ENCODE measurements at regions not wholly inside any gene's neighbourhood (a gene's known extent, or its start where the extent isn't known, plus 50 kb on each side); places are given as distances from the start of the nearest gene placed in this dataset.

GRCh38 chr2:56540916-56541315 is 357.1 kb downstream of the CCDC85A start:
- no peaks in the 10 kb centered on the region for H3K27me3 ChIP-seq (ENCODE audit: control insufficient read depth in 1 of 2, insufficient read depth in 2 of 2, low read length in 2 of 2)
- no peaks in the 10 kb centered on the region for H3K36me3 ChIP-seq (ENCODE audit: control insufficient read depth in 2 of 2, insufficient read depth in 2 of 2, low read length in 2 of 2)
- H3K4me1 ChIP-seq (ENCODE audit: control insufficient read depth, insufficient read depth, low read length) = no peaks in the 10 kb centered on the region
- no peaks in the 10 kb centered on the region for H3K9me3 ChIP-seq (ENCODE audit: control insufficient read depth in 2 of 2, low read length in 2 of 2)
- H3K4me3 ChIP-seq (ENCODE audit: low read length in 2 of 2) = no peak overlapping the region
- H3K9ac ChIP-seq (ENCODE audit: low read length in 2 of 2) = no peak overlapping the region
- no peak overlapping the region for H3K27ac ChIP-seq (ENCODE audit: low read length)

DNA sequence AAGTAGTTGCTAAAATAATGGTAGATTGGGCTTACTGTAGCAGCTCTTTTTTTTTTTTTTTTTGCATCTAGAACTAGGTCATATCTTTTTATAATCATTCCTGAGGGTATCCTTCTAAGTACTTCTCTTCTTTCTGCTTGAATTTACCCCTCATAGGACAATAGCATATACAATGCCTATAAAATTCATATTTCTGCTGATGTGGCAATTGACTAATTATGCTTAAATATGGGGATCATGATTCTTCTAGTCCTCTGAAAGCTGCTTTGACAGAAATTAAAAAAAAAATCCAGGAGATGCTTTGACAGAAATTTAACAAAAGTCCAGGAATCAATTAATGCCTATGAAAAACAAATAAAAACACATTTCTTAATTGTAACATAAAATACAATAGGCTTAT is 358.4 kb downstream of the CCDC85A start:
- Histone ChIP-seq H3K4me3 (ENCODE audit: low read length in 2 of 2) (no peak overlapping the region), H3K27ac (ENCODE audit: low read length) (no peak overlapping the region), H3K9me3 (ENCODE audit: control insufficient read depth in 2 of 2, low read length in 2 of 2) (no peaks in the 10 kb centered on the region), H3K36me3 (ENCODE audit: control insufficient read depth in 2 of 2, insufficient read depth in 2 of 2, low read length in 2 of 2) (no peaks in the 10 kb centered on the region), H3K4me1 (ENCODE audit: control insufficient read depth, insufficient read depth, low read length) (no peaks in the 10 kb centered on the region), H3K9ac (ENCODE audit: low read length in 2 of 2) (no peak overlapping the region), H3K27me3 (ENCODE audit: control insufficient read depth in 1 of 2, insufficient read depth in 2 of 2, low read length in 2 of 2) (no peaks in the 10 kb centered on the region)

- no peaks in the 10 kb centered on the region for H3K27me3 ChIP-seq (ENCODE audit: control insufficient read depth in 1 of 2, insufficient read depth in 2 of 2, low read length in 2 of 2)
- H3K9ac ChIP-seq (ENCODE audit: low read length in 2 of 2) = no peak overlapping the region
- no peaks in the 10 kb centered on the region for H3K4me1 ChIP-seq (ENCODE audit: control insufficient read depth, insufficient read depth, low read length)
- H3K36me3 ChIP-seq (ENCODE audit: control insufficient read depth in 2 of 2, insufficient read depth in 2 of 2, low read length in 2 of 2) = no peaks in the 10 kb centered on the region
- no peak overlapping the region for H3K4me3 ChIP-seq (ENCODE audit: low read length in 2 of 2)
- no peak overlapping the region for H3K27ac ChIP-seq (ENCODE audit: low read length)
- no peaks in the 10 kb centered on the region for H3K9me3 ChIP-seq (ENCODE audit: control insufficient read depth in 2 of 2, low read length in 2 of 2)
These were observed 381.4 kb downstream of the CCDC85A start for GRCh38 chr2:56565143-56565542.

GRCh38 chr2:56571074-56571473 is 387.3 kb downstream of the CCDC85A start:
- Histone ChIP-seq H3K9me3 (ENCODE audit: control insufficient read depth in 2 of 2, low read length in 2 of 2) (no peaks in the 10 kb centered on the region), H3K27me3 (ENCODE audit: control insufficient read depth in 1 of 2, insufficient read depth in 2 of 2, low read length in 2 of 2) (no peaks in the 10 kb centered on the region), H3K36me3 (ENCODE audit: control insufficient read depth in 2 of 2, insufficient read depth in 2 of 2, low read length in 2 of 2) (no peaks in the 10 kb centered on the region), H3K27ac (ENCODE audit: low read length) (no peak overlapping the region), H3K4me1 (ENCODE audit: control insufficient read depth, insufficient read depth, low read length) (no peaks in the 10 kb centered on the region), H3K9ac (ENCODE audit: low read length in 2 of 2) (no peak overlapping the region), H3K4me3 (ENCODE audit: low read length in 2 of 2) (no peak overlapping the region)

- no peaks in the 10 kb centered on the region for H3K4me1 ChIP-seq (ENCODE audit: control insufficient read depth, insufficient read depth, low read length)
- no peak overlapping the region for H3K27ac ChIP-seq (ENCODE audit: low read length)
- H3K4me3 ChIP-seq (ENCODE audit: low read length in 2 of 2) = no peak overlapping the region
- H3K27me3 ChIP-seq (ENCODE audit: control insufficient read depth in 1 of 2, insufficient read depth in 2 of 2, low read length in 2 of 2) = no peaks in the 10 kb centered on the region
- no peak overlapping the region for H3K9ac ChIP-seq (ENCODE audit: low read length in 2 of 2)
- no peaks in the 10 kb centered on the region for H3K36me3 ChIP-seq (ENCODE audit: control insufficient read depth in 2 of 2, insufficient read depth in 2 of 2, low read length in 2 of 2)
- peaks cover 0 to 6% of the 10 kb centered on the region in 2 donors for H3K9me3 ChIP-seq (ENCODE audit: control insufficient read depth in 2 of 2, low read length in 2 of 2)
These were observed 392.2 kb downstream of the CCDC85A start for GRCh38 chr2:56576001-56576400.

DNA sequence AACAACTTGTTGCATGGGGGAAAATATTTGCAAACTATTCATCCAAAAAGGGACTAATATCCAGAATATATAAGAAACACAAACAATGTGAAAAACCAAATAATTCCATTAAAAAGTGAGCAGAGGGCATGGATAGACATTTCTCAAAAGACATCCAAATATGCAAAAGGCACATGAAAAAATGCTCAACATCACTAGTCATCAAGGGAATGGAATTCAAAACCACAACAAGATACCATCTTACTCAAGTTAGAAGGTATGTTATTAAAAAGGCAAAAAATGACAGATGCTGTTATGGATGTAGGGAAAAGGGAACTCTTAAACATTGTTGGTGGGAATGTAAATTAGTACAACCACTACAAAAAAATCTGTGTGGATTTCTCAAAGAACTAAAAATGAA is 396.5 kb downstream of the CCDC85A start:
- Histone ChIP-seq H3K36me3 (ENCODE audit: control insufficient read depth in 2 of 2, insufficient read depth in 2 of 2, low read length in 2 of 2) (no peaks in the 10 kb centered on the region), H3K27me3 (ENCODE audit: control insufficient read depth in 1 of 2, insufficient read depth in 2 of 2, low read length in 2 of 2) (no peaks in the 10 kb centered on the region), H3K9me3 (ENCODE audit: control insufficient read depth in 2 of 2, low read length in 2 of 2) (peaks cover 0 to 6% of the 10 kb centered on the region in 2 donors), H3K4me3 (ENCODE audit: low read length in 2 of 2) (no peak overlapping the region), H3K27ac (ENCODE audit: low read length) (no peak overlapping the region), H3K9ac (ENCODE audit: low read length in 2 of 2) (no peak overlapping the region), H3K4me1 (ENCODE audit: control insufficient read depth, insufficient read depth, low read length) (no peaks in the 10 kb centered on the region)

GRCh38 chr2:56582570-56582969 is 398.8 kb downstream of the CCDC85A start:
- H3K4me1 ChIP-seq (ENCODE audit: control insufficient read depth, insufficient read depth, low read length) = no peaks in the 10 kb centered on the region
- H3K36me3 ChIP-seq (ENCODE audit: control insufficient read depth in 2 of 2, insufficient read depth in 2 of 2, low read length in 2 of 2) = no peaks in the 10 kb centered on the region
- no peak overlapping the region for H3K4me3 ChIP-seq (ENCODE audit: low read length in 2 of 2)
- H3K9ac ChIP-seq (ENCODE audit: low read length in 2 of 2) = no peak overlapping the region
- H3K27ac ChIP-seq (ENCODE audit: low read length) = no peak overlapping the region
- no peaks in the 10 kb centered on the region for H3K27me3 ChIP-seq (ENCODE audit: control insufficient read depth in 1 of 2, insufficient read depth in 2 of 2, low read length in 2 of 2)
- H3K9me3 ChIP-seq (ENCODE audit: control insufficient read depth in 2 of 2, low read length in 2 of 2) = no peaks in the 10 kb centered on the region

DNA sequence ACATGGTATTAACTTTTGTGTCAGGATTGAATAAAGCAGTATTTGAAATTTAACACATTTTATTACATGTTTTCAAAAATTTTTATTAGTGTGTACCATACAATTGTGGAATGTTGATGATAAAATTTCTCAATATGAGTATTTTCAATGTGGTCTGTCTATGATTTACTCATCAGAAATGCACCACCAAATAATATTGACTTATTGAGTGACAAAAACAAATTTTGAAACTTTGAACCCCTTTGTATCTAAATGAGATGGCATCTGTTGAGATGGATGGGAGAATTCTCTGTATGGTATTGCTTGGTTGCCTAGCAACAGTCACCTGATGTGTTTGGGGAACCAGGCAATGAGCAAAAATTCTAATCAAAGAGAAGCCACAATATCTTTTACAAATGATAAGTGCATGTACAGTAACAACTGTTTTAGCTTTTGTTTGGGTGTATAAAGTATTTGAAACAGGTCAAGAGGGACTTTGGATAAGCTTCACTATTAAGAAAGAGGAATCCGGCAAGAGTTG is 400.1 kb downstream of the CCDC85A start:
- no peak overlapping the region for H3K27ac ChIP-seq (ENCODE audit: low read length)
- H3K4me3 ChIP-seq (ENCODE audit: low read length in 2 of 2) = no peak overlapping the region
- H3K9me3 ChIP-seq (ENCODE audit: control insufficient read depth in 2 of 2, low read length in 2 of 2) = no peaks in the 10 kb centered on the region
- no peaks in the 10 kb centered on the region for H3K36me3 ChIP-seq (ENCODE audit: control insufficient read depth in 2 of 2, insufficient read depth in 2 of 2, low read length in 2 of 2)
- no peak overlapping the region for H3K9ac ChIP-seq (ENCODE audit: low read length in 2 of 2)
- H3K4me1 ChIP-seq (ENCODE audit: control insufficient read depth, insufficient read depth, low read length) = no peaks in the 10 kb centered on the region
- H3K27me3 ChIP-seq (ENCODE audit: control insufficient read depth in 1 of 2, insufficient read depth in 2 of 2, low read length in 2 of 2) = no peaks in the 10 kb centered on the region

- Histone ChIP-seq H3K36me3 (ENCODE audit: control insufficient read depth in 2 of 2, insufficient read depth in 2 of 2, low read length in 2 of 2) (no peaks in the 10 kb centered on the region), H3K4me3 (ENCODE audit: low read length in 2 of 2) (no peak overlapping the region), H3K27me3 (ENCODE audit: control insufficient read depth in 1 of 2, insufficient read depth in 2 of 2, low read length in 2 of 2) (no peaks in the 10 kb centered on the region), H3K4me1 (ENCODE audit: control insufficient read depth, insufficient read depth, low read length) (no peaks in the 10 kb centered on the region), H3K9ac (ENCODE audit: low read length in 2 of 2) (no peak overlapping the region), H3K9me3 (ENCODE audit: control insufficient read depth in 2 of 2, low read length in 2 of 2) (no peaks in the 10 kb centered on the region), H3K27ac (ENCODE audit: low read length) (no peak overlapping the region)
These were observed 403.7 kb downstream of the CCDC85A start for GRCh38 chr2:56587456-56587855.

DNA sequence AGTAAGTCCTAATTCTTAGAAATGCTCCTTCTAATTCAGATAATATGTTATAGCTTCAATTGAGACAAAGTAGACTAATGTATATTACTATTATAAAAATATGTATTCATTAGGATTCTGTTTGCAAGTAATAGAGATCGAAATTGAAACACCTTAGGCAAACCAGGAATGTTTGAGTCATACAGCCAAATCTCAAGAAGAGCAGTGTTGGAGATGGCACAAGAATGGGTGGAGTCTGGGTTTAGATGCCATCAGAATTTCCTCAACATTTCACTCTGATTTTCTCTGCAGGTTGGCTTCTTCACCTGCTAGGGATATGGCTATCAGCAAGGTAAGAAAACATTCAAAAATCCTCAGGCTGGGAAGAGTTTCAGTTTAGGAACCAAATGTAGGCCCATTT is 405.4 kb downstream of the CCDC85A start:
- H3K4me3 ChIP-seq (ENCODE audit: low read length in 2 of 2) = no peak overlapping the region
- no peak overlapping the region for H3K9ac ChIP-seq (ENCODE audit: low read length in 2 of 2)
- H3K4me1 ChIP-seq (ENCODE audit: control insufficient read depth, insufficient read depth, low read length) = no peaks in the 10 kb centered on the region
- H3K9me3 ChIP-seq (ENCODE audit: control insufficient read depth in 2 of 2, low read length in 2 of 2) = no peaks in the 10 kb centered on the region
- no peak overlapping the region for H3K27ac ChIP-seq (ENCODE audit: low read length)
- no peaks in the 10 kb centered on the region for H3K36me3 ChIP-seq (ENCODE audit: control insufficient read depth in 2 of 2, insufficient read depth in 2 of 2, low read length in 2 of 2)
- no peaks in the 10 kb centered on the region for H3K27me3 ChIP-seq (ENCODE audit: control insufficient read depth in 1 of 2, insufficient read depth in 2 of 2, low read length in 2 of 2)

DNA sequence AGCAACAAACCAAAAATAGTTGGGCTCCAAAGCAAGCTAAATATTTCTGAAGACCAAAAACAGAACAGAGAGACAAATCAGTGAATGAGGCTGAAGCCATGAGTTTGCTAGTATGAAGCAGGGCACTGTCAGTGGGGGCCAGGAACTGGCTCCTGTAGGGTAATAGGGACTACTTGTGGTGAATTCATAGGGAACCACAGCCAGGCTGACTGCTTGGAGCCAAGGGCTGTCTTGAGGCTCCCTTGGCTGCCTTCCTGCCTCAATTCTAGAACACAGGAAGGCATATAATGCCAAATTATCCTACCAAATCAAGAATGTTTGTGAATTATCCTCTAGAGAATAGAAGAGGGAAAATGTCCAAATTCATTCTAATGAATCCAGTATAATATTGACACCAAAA is 406.0 kb downstream of the CCDC85A start:
- Histone ChIP-seq H3K27ac (ENCODE audit: low read length) (no peak overlapping the region), H3K4me3 (ENCODE audit: low read length in 2 of 2) (no peak overlapping the region), H3K27me3 (ENCODE audit: control insufficient read depth in 1 of 2, insufficient read depth in 2 of 2, low read length in 2 of 2) (no peaks in the 10 kb centered on the region), H3K4me1 (ENCODE audit: control insufficient read depth, insufficient read depth, low read length) (no peaks in the 10 kb centered on the region), H3K9me3 (ENCODE audit: control insufficient read depth in 2 of 2, low read length in 2 of 2) (no peaks in the 10 kb centered on the region), H3K36me3 (ENCODE audit: control insufficient read depth in 2 of 2, insufficient read depth in 2 of 2, low read length in 2 of 2) (no peaks in the 10 kb centered on the region), H3K9ac (ENCODE audit: low read length in 2 of 2) (no peak overlapping the region)

All from stomach smooth muscle (tissue), 2 donors.